ENCODE measurements at regions not wholly inside any gene's neighbourhood (a gene's known extent, or its start where the extent isn't known, plus 50 kb on each side); places are given as distances from the start of the nearest gene placed in this dataset.

DNA sequence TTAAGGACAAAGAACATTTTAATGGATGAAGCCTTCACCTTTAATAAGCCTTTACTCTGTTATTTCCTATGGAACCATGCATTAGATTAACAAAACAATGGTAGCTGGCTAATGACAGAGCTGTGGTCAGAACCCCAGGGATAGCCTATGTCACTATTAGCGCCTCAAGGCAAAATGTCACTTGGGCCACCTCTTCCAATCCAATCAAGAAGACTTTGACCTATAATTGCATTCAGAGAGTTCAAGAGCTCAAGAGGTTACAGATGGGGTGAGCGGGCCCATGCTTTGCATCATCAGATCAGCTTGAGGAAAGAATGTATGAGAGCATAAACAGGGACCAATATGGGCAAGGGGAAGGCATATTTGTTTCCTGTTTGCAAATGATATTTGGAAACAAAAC, 425.1 kb downstream of the ARHGEF28 start:
- DNase-seq: no peak
- Histone ChIP-seq H3K27me3 (ENCODE audit: control insufficient read depth, insufficient read depth, low read length) (no peaks in the 10 kb centered on the region), H3K4me3 (ENCODE audit: insufficient read depth, low read depth, low read length) (no peak overlapping the region), H3K36me3 (replicated peaks; ENCODE audit: control insufficient read depth, insufficient read depth, low read length) (no peaks in the 10 kb centered on the region)

DNA sequence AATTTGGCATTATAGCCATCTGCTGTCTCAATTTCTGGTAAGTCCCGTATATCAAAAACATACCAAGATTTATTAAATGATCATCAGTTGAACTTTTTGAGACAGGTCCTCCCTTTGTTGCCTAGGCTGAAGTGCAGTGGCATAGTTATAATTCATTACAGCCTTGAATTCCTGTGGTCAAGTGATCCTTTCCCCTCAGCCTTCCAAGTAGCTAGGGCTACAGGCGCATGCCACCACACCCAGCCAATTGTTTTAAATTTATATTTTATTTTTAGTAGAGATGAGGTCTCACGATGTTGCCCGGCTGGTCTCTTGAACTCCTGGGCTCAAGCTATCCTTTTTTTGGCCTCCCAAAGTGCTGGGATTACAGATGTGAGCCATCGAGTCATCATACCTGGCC, 418.9 kb downstream of the ARHGEF28 start:
- Histone ChIP-seq H3K27me3 (ENCODE audit: control insufficient read depth, insufficient read depth, low read length) (no peaks in the 10 kb centered on the region), H3K4me3 (ENCODE audit: insufficient read depth, low read depth, low read length) (no peak overlapping the region), H3K36me3 (replicated peaks; ENCODE audit: control insufficient read depth, insufficient read depth, low read length) (no peaks in the 10 kb centered on the region)
- no peak for DNase-seq

DNA sequence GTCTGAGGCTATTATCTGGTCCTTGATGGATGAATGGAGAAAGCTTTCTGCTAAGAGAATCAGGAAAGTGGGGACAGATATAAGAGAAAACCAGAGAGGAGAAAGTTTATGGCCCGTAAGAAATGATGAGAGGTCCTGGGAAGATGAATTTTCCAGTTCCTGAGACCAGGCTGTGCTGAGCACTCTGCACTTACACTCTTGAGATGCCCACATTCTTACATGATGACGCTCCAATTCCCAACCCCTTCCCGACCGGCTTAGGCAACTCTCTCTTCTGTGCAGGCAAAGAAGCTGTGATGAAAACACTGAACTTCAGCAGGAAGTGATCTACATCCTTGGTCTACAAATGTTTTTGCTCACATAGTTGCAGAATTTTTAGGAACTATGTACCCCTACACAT, 417.0 kb downstream of the ARHGEF28 start:
- no peaks in the 10 kb centered on the region for H3K36me3 ChIP-seq (replicated peaks; ENCODE audit: control insufficient read depth, insufficient read depth, low read length)
- H3K4me3 ChIP-seq (ENCODE audit: insufficient read depth, low read depth, low read length): no peak overlapping the region
- no peaks in the 10 kb centered on the region for H3K27me3 ChIP-seq (ENCODE audit: control insufficient read depth, insufficient read depth, low read length)
- DNase-seq: no peak

DNA sequence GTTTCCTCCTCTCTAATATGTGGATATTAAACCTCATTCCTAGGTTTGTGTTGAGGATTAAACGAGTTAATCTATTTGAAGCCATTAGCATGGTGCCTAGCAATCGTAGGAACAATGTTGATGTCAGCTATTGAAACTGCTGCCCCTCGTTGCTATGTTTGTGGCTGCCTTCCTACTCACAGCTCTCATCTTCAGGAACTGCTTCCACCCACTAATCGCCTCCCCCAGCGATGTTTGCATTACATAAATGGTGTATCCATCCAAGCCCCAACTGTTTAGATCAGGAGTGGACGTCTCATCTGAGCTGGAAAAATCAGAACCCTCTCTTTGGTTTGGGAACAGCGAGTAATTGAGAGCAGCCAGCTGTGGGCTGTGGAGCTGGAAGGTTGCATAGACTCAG, 416.6 kb downstream of the ARHGEF28 start:
- no peaks in the 10 kb centered on the region for H3K27me3 ChIP-seq (ENCODE audit: control insufficient read depth, insufficient read depth, low read length)
- DNase-seq: no peak
- H3K4me3 ChIP-seq (ENCODE audit: insufficient read depth, low read depth, low read length): no peak overlapping the region

DNA sequence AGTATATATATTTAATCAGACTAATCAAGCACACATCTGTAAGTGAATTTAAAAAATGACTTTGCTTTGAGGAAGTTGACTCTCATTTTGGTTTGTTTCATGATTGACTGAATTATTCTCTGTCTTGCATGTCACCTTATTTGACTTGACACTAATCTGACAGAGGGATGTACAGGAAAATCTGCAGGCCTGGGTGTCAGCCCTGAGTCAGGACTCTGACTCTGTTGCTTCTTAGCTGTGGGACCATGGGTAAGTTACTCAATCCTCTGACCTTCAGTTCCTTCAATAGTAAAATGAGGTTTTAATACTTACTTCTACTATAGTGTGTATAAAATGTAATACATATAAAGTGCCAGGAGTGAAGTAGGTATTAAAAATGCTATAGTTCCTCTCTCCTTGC, 415.9 kb downstream of the ARHGEF28 start:
- Histone ChIP-seq H3K4me3 (ENCODE audit: insufficient read depth, low read depth, low read length) (no peak overlapping the region), H3K36me3 (replicated peaks; ENCODE audit: control insufficient read depth, insufficient read depth, low read length) (no peaks in the 10 kb centered on the region), H3K27me3 (ENCODE audit: control insufficient read depth, insufficient read depth, low read length) (no peaks in the 10 kb centered on the region)
- DNase-seq: no peak

More for the DNA sequence above, 416.6 kb downstream of the ARHGEF28 start:
- no peaks in the 10 kb centered on the region for H3K36me3 ChIP-seq (replicated peaks; ENCODE audit: control insufficient read depth, insufficient read depth, low read length)

DNA sequence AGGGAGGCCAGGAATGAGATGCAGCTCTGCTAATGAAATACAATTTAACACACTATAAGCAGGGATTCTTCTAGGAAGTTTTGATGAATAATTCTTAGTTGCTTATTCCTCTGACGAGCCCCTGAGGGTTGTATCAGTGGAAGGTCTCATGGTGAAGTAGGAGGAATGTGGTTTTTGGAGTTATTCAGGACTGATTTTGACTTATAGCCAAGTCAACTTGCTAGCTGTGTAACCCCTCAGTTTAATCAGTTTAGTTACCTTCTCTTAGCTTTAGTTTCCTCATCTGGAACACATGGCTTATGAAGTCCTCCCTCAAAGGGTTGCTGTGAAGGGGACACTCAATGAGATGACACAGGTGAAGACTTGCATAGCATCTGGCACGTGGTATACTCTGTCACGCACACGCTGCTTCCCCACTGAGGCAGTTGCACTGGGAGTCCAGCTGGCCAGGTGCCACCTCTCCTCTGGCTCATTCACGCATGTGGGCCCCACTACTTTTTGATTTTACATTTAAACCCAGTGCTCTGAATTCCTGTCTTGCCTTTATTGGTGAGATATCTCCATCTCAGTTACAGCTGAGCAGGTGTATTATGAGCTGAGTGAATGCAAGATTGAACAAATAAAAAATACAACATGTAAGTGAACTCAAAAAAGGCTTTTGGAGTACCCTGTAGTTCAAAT, 415.0 kb downstream of the ARHGEF28 start:
- no peaks in the 10 kb centered on the region for H3K36me3 ChIP-seq (replicated peaks; ENCODE audit: control insufficient read depth, insufficient read depth, low read length)
- H3K4me3 ChIP-seq (ENCODE audit: insufficient read depth, low read depth, low read length): no peak overlapping the region
- H3K27me3 ChIP-seq (ENCODE audit: control insufficient read depth, insufficient read depth, low read length): no peaks in the 10 kb centered on the region
- no peak for DNase-seq

DNA sequence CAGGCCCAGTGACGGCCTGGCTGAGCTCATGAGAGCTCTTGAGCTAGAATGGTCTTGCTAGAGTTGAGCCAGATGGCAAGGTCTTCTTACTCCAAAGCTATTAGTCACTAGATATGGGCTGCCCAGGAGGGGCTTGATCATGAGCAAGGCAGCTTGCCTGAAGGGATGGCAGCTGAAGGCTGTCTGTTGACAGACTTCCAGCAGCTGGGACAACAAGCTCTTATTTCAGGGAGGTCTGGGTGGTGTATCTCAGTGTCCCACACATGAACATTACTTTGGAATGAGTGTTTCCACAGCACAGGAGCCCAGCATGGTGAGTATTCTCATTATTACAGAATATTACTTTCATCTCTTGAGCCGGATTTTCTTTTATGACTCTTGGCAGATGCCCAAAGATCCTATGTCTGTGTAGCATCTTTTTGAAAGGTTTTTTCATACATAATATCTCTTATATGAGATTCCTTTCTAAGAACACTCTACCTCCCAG, 414.1 kb downstream of the ARHGEF28 start:
- H3K27me3 ChIP-seq (ENCODE audit: control insufficient read depth, insufficient read depth, low read length): no peaks in the 10 kb centered on the region
- H3K36me3 ChIP-seq (replicated peaks; ENCODE audit: control insufficient read depth, insufficient read depth, low read length): no peaks in the 10 kb centered on the region
- DNase-seq: no peak
- H3K4me3 ChIP-seq (ENCODE audit: insufficient read depth, low read depth, low read length): no peak overlapping the region

DNA sequence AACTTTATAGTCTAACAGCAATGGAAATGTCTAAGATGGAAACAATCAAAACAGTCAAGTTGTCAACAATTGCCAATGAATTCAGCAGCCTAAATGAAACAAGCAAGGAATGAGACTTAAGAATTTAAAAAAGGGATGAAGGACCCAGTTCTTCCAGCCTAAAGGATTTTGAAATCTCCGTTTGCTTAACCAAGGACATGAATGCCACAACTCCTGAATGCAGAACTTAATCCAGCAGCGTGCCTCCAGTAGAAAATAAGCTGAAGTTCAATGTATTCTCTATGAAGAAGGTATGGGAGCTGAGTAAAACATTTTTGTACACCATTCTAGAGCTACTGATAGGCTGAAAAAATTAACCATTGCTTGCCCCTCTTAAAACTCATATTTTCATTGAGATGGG, 411.3 kb downstream of the ARHGEF28 start:
- H3K36me3 ChIP-seq (replicated peaks; ENCODE audit: control insufficient read depth, insufficient read depth, low read length): no peaks in the 10 kb centered on the region
- DNase-seq: no peak
- H3K4me3 ChIP-seq (ENCODE audit: insufficient read depth, low read depth, low read length): no peak overlapping the region
- H3K27me3 ChIP-seq (ENCODE audit: control insufficient read depth, insufficient read depth, low read length): no peaks in the 10 kb centered on the region

DNA sequence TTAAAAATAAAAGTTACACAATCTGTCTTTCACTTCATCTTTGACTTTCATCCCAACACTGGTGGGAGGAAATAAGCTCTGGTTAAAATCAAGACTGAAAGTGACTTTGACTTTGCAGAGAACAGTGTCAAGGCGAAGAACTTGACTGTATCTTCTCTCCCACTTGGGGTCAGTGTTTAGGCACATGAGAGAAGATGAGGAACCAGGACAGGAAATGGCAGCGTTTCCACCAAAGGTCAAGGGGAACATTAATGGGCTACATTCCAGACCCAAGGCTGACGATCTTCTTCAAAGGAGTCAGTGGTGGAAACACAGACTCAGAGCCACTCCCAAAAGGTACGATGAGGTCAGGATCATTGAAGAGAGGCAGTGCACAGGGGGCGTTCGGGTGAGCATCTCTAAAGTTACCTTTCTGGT, 409.5 kb downstream of the ARHGEF28 start:
- DNase-seq: no peak
- Histone ChIP-seq H3K4me3 (ENCODE audit: insufficient read depth, low read depth, low read length) (no peak overlapping the region), H3K36me3 (replicated peaks; ENCODE audit: control insufficient read depth, insufficient read depth, low read length) (no peaks in the 10 kb centered on the region), H3K27me3 (ENCODE audit: control insufficient read depth, insufficient read depth, low read length) (no peaks in the 10 kb centered on the region)

DNA sequence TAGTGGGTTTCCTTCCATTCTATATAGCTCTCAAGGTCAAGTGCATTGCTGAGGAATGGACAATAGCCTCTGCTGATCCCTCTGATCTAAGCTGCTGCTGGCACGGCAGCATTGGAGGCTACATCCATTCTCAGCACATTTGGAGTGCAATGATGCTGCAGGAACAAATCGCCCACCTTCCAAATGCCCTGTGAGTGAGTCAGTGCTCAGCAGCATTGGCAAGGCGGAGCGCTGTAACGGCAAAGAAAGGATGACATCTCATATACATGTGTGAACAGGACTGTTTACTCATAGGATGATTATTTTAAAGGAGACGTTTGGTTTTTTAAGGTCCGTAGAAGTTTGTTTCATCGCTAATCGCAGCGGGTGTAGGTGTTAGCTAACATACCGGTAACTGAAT, 408.7 kb downstream of the ARHGEF28 start:
- Histone ChIP-seq H3K4me3 (ENCODE audit: insufficient read depth, low read depth, low read length) (no peak overlapping the region), H3K36me3 (replicated peaks; ENCODE audit: control insufficient read depth, insufficient read depth, low read length) (no peaks in the 10 kb centered on the region), H3K27me3 (ENCODE audit: control insufficient read depth, insufficient read depth, low read length) (no peaks in the 10 kb centered on the region)
- DNase-seq: no peak

DNA sequence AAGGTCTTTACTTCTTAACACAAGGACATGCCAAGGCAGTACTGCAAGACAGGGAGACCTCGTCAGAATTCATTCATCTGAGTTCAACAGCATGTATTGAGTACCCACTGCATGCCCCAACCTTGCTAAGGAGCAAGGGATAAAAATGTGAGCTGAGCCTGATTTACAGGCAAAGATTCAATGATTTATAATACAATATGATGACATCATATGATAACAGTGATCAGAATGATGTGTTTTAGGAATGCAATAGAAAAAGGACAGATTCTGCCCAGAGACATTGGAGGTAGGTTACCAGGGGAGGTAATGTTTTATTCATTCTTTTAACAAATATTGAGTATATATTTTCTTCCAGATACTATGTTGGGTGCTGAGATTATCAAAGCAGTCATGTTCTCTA, 406.6 kb downstream of the ARHGEF28 start:
- no peak for DNase-seq
- Histone ChIP-seq H3K36me3 (replicated peaks; ENCODE audit: control insufficient read depth, insufficient read depth, low read length) (no peaks in the 10 kb centered on the region), H3K4me3 (ENCODE audit: insufficient read depth, low read depth, low read length) (no peak overlapping the region), H3K27me3 (ENCODE audit: control insufficient read depth, insufficient read depth, low read length) (no peaks in the 10 kb centered on the region)

DNA sequence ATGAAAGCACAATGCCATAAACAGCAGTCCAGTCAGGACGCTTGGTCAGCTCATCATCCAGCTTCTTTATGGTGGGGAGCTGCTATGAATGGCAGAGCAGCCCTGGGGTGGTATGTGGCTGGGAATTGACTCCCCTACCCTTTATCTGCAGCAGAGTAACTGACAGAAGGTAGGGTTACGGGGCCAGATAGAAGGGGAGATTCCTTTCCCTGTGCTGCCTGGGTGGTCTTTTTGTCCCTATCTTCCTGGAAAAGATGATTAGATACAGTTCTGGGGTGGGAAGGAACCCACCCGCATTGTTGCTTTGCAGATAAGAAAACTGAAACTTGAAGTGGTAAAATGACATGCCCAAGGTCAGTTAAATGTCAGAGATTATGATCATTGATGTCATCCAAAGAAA, 405.5 kb downstream of the ARHGEF28 start:
- Histone ChIP-seq H3K36me3 (replicated peaks; ENCODE audit: control insufficient read depth, insufficient read depth, low read length) (no peaks in the 10 kb centered on the region), H3K27me3 (ENCODE audit: control insufficient read depth, insufficient read depth, low read length) (no peaks in the 10 kb centered on the region), H3K4me3 (ENCODE audit: insufficient read depth, low read depth, low read length) (no peak overlapping the region)
- no peak for DNase-seq

DNA sequence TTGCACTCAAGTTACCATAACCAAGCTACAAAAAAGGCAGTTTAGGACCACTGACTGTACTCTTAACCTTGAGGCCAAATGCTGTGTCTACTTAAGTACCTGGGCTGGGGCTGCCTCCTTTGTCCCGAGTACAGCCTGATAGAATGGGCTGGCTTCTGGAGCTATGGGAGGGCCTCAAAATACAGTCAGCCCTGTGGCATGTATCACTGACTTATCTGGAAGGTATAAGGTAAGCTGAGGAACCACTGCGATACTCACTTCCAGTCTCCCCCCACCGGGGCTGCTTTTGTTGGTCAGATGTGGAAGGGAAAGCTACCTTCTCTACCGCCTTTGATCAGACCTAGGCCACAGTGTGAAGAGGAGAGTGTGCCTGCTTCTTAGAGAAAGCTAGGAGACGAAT, 404.8 kb downstream of the ARHGEF28 start:
- Histone ChIP-seq H3K36me3 (replicated peaks; ENCODE audit: control insufficient read depth, insufficient read depth, low read length) (no peaks in the 10 kb centered on the region), H3K27me3 (ENCODE audit: control insufficient read depth, insufficient read depth, low read length) (no peaks in the 10 kb centered on the region), H3K4me3 (ENCODE audit: insufficient read depth, low read depth, low read length) (no peak overlapping the region)
- DNase-seq: no peak

DNA sequence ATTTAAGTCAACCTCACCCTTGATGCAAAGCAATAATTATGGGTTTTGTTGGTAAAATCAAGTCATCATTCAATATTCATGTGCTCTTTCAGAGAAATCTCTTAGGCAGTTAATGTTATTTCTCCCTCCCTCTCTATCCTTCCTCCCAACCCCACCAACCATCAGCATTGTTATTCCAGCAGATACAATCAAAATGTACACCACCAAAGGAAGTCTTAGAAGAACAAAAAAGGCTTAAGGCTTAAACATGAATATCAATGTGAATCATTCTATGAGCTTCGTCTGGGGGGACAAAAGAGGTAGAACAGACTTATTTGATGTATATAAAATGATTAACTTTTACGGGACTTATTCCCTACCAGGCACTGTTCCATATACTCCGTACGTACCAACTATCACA, 404.4 kb downstream of the ARHGEF28 start:
- H3K4me3 ChIP-seq (ENCODE audit: insufficient read depth, low read depth, low read length): no peak overlapping the region
- H3K36me3 ChIP-seq (replicated peaks; ENCODE audit: control insufficient read depth, insufficient read depth, low read length): no peaks in the 10 kb centered on the region

DNA sequence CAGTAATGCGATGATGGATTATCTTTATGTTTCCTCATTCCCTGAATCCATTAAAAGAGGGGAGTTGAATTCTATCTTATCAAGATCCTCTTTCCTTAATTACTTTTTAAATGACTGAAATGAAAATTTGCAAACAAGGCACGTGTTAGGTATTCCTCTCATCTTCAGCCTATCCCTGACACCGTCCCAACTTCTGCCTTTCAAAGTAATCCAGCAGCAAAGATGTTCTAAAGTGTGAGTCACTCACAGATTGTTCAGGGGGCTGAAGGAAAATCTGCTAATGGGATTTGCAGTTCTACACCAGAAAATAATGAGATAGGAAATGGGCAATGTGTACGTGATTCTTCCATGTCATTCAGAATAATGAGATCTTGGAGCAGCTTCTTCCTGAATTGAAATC, 403.0 kb downstream of the ARHGEF28 start:
- no peaks in the 10 kb centered on the region for H3K36me3 ChIP-seq (replicated peaks; ENCODE audit: control insufficient read depth, insufficient read depth, low read length)
- H3K4me3 ChIP-seq (ENCODE audit: insufficient read depth, low read depth, low read length): no peak overlapping the region
- no peaks in the 10 kb centered on the region for H3K27me3 ChIP-seq (ENCODE audit: control insufficient read depth, insufficient read depth, low read length)
- no peak for DNase-seq

More for the DNA sequence above, 404.4 kb downstream of the ARHGEF28 start:
- H3K27me3 ChIP-seq (ENCODE audit: control insufficient read depth, insufficient read depth, low read length): no peaks in the 10 kb centered on the region
- DNase-seq: no peak

DNA sequence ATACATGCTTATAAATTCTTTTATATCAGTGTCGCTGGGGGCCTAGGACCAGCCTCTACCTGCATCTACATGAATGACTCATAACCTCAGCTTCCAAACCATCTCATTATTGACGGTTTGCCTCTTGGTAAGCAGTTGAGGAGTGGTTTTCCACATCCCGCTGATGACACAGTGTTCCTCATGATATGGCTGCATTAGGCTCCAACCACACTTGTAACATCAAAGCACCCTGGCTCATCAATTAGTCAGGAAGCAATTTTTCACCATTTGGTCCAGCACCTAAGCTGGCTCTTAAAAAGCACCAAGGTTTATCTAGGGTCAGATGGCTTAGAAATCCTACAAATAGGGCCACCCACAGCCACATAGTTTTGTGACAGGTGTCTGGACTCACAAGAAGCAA, 402.4 kb downstream of the ARHGEF28 start:
- no peak for DNase-seq

More for the DNA sequence above, 402.4 kb downstream of the ARHGEF28 start:
- H3K27me3 ChIP-seq (ENCODE audit: control insufficient read depth, insufficient read depth, low read length): no peaks in the 10 kb centered on the region
- no peaks in the 10 kb centered on the region for H3K36me3 ChIP-seq (replicated peaks; ENCODE audit: control insufficient read depth, insufficient read depth, low read length)
- no peak overlapping the region for H3K4me3 ChIP-seq (ENCODE audit: insufficient read depth, low read depth, low read length)
